Liver (tissue), 8 donors: ENCODE measurements at regions not wholly inside any gene's neighbourhood (a gene's known extent, or its start where the extent isn't known, plus 50 kb on each side); places are given as distances from the start of the nearest gene placed in this dataset.

ENCODE experiments used
- DNase-seq: peaks from one replicate; pipeline ENCODE4 v3.0.0-alpha.2; 2017; ENCODE audit warnings: low spot score
- H3K27ac ChIP-seq, 2 donors: one replicate each; pipeline ENCODE4 v1.7.0; 2013; ENCODE audit warnings: inconsistent platforms in 2 of 2, low read length in 2 of 2, control low read depth in 1 of 2, low read depth in 1 of 2, mild to moderate bottlenecking in 1 of 2
- H3K27me3 ChIP-seq, 4 donors: one replicate each; pipeline versions ENCODE4 v1.6.1 to v1.7.0; 2013; ENCODE audit warnings: low read length in 3 of 4, inconsistent platforms in 1 of 4, mild to moderate bottlenecking in 1 of 4, moderate library complexity in 1 of 4; ENCODE audit not compliant: control insufficient read depth in 4 of 4, insufficient read depth in 4 of 4
- H3K36me3 ChIP-seq, 4 donors: one replicate each; pipeline versions ENCODE4 v1.6.1 to v1.7.0; 2013; ENCODE audit warnings: low read length in 3 of 4, mild to moderate bottlenecking in 3 of 4, low read depth in 1 of 4, moderate library complexity in 1 of 4; ENCODE audit not compliant: control insufficient read depth in 4 of 4, insufficient read depth in 3 of 4
- H3K4me1 ChIP-seq, 4 donors: one replicate each; pipeline versions ENCODE4 v1.6.1 to v1.7.0; 2013; ENCODE audit warnings: low read length in 3 of 4, mild to moderate bottlenecking in 3 of 4, moderate library complexity in 1 of 4; ENCODE audit not compliant: control insufficient read depth in 4 of 4, insufficient read depth in 4 of 4
- H3K4me3 ChIP-seq, 3 donors: one replicate each; pipeline versions ENCODE4 v1.6.1 to v1.7.0; 2013; ENCODE audit warnings: low read length in 3 of 3, control low read depth in 1 of 3, low read depth in 1 of 3, mild to moderate bottlenecking in 1 of 3
- H3K9ac ChIP-seq, 2 donors: one replicate each; pipeline ENCODE4 v1.7.0; 2013; ENCODE audit warnings: low read length in 2 of 2, mild to moderate bottlenecking in 2 of 2, moderate library complexity in 2 of 2, control low read depth in 1 of 2, low read depth in 1 of 2
- H3K9me3 ChIP-seq, 4 donors: one replicate each; pipeline versions ENCODE4 v1.6.1 to v1.7.0; 2013; ENCODE audit warnings: low read length in 3 of 4; ENCODE audit not compliant: control insufficient read depth in 4 of 4
- CTCF ChIP-seq: fragments of 150-350 bp; IDR thresholded peaks from 2 replicates; pipeline ENCODE4 v1.5.1; 2017; ENCODE audit warnings: improper control_type of control experiment, low read depth, low read length; ENCODE audit not compliant: missing input control
- EGR1 ChIP-seq, 2 donors: IDR thresholded peaks; 2 replicates each; pipeline ENCODE4 v1.6.1; 2016 to 2018; ENCODE audit warnings: antibody characterized with exemption in 2 of 2, low read depth in 2 of 2
- FOXA1 ChIP-seq: IDR thresholded peaks from 2 replicates; pipeline ENCODE4 v1.6.1; 2016; ENCODE audit warnings: antibody characterized with exemption
- FOXA2 ChIP-seq: IDR thresholded peaks from 2 replicates; pipeline ENCODE4 v1.6.1; 2016; ENCODE audit warnings: antibody characterized with exemption
- GABPA ChIP-seq, 2 donors: IDR thresholded peaks in 1 of 2; conservative IDR thresholded peaks in 1 of 2; 2 replicates each; pipeline ENCODE4 v1.6.1; 2016; ENCODE audit warnings: antibody characterized with exemption in 2 of 2, mild to moderate bottlenecking in 1 of 2, moderate library complexity in 1 of 2
- HNF4A ChIP-seq, 2 donors: conservative IDR thresholded peaks; 2 replicates each; pipeline ENCODE4 v1.6.1; 2016; ENCODE audit warnings: antibody characterized with exemption in 2 of 2, mild to moderate bottlenecking in 2 of 2
- HNF4G ChIP-seq: IDR thresholded peaks from 2 replicates; pipeline ENCODE4 v1.6.1; 2016; ENCODE audit warnings: antibody characterized with exemption
- JUND ChIP-seq, 2 donors: IDR thresholded peaks; 2 replicates each; pipeline ENCODE4 v1.6.1; 2016; ENCODE audit warnings: antibody characterized with exemption in 2 of 2
- NR2F2 ChIP-seq: IDR thresholded peaks from 2 replicates; pipeline ENCODE4 v1.6.1; 2016; ENCODE audit warnings: antibody characterized with exemption
- RAD21 ChIP-seq, 2 donors: IDR thresholded peaks; 2 replicates each; pipeline ENCODE4 v1.6.1; 2016; ENCODE audit warnings: antibody characterized with exemption in 2 of 2, mild to moderate bottlenecking in 2 of 2
- RXRA ChIP-seq, 2 donors: IDR thresholded peaks; 2 replicates each; pipeline ENCODE4 v1.6.1; 2017 to 2018; ENCODE audit warnings: antibody characterized with exemption in 2 of 2, mild to moderate bottlenecking in 1 of 2
- SP1 ChIP-seq: IDR thresholded peaks from 2 replicates; pipeline ENCODE4 v1.6.1; 2018; ENCODE audit warnings: antibody characterized with exemption, mild to moderate bottlenecking
- TAF1 ChIP-seq: conservative IDR thresholded peaks from 2 replicates; pipeline ENCODE4 v1.6.1; 2016; ENCODE audit warnings: antibody characterized with exemption, mild to moderate bottlenecking
- YY1 ChIP-seq: IDR thresholded peaks from 2 replicates; pipeline ENCODE4 v1.6.1; 2016; ENCODE audit warnings: antibody characterized with exemption, mild to moderate bottlenecking
- ZBTB33 ChIP-seq: IDR thresholded peaks from 2 replicates; pipeline ENCODE4 v1.6.1; 2016; ENCODE audit warnings: antibody characterized with exemption
- WGBS: extraction: QIAGEN DNeasy Blood & Tissue Kit; methylation state at CpG from one replicate; pipeline ENCODE4 v1.1.7; 2013; 5-methylcytosine and 5-hydroxymethylcytosine counted together
- TF ChIP-seq, protein P1 (sequence below): IDR thresholded peaks from 2 replicates; pipeline ENCODE4 v1.6.1; 2016; ENCODE audit warnings: antibody characterized with exemption
- TF ChIP-seq, protein P2 (sequence below): IDR thresholded peaks from 2 replicates; pipeline ENCODE4 v1.6.1; 2016; ENCODE audit warnings: antibody characterized with exemption
- TF ChIP-seq, protein P3 (sequence below): IDR thresholded peaks from 2 replicates; pipeline ENCODE4 v1.6.1; 2016; ENCODE audit warnings: antibody characterized with exemption, mild to moderate bottlenecking
- donor health status: healthy.
- donor health status: healthy.
- donor health status: healthy.
- donor health status: healthy.
- donor health status: healthy.

- WGBS: 91% methylated on average over 3 of the region's 3 CpGs
These were observed 258.9 kb downstream of the TAF11L14 start for GRCh38 chr5:17893026-17893635.

More at GRCh38 chr5:17893026-17893635, 258.9 kb downstream of the TAF11L14 start:
- Histone ChIP-seq H3K9ac (no peak overlapping the region), H3K9me3 (no peaks in the 10 kb centered on the region), H3K4me1 (no peaks in the 10 kb centered on the region), H3K27me3 (no peaks in the 10 kb centered on the region), H3K36me3 (no peaks in the 10 kb centered on the region), H3K4me3 (no peak overlapping the region), H3K27ac (no peak overlapping the region)
- TF ChIP-seq RAD21 (IDR thresholded peaks at IDR 0.05): no peak
- no peak for TF ChIP-seq YY1
- TF ChIP-seq EGR1 (IDR thresholded peaks at IDR 0.05; ENCODE audit: low read depth in 2 of 2): no peak
- no peak for TF ChIP-seq FOXA2
- TF ChIP-seq NR2F2: no peak
- TF ChIP-seq, protein P1, sequence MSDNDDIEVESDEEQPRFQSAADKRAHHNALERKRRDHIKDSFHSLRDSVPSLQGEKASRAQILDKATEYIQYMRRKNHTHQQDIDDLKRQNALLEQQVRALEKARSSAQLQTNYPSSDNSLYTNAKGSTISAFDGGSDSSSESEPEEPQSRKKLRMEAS: no peak
- no peak for TF ChIP-seq TAF1
- TF ChIP-seq HNF4G: no peak
- no peak for TF ChIP-seq HNF4A (conservative IDR thresholded peaks at IDR 0.05)
- TF ChIP-seq, protein P2, sequence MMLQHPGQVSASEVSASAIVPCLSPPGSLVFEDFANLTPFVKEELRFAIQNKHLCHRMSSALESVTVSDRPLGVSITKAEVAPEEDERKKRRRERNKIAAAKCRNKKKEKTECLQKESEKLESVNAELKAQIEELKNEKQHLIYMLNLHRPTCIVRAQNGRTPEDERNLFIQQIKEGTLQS: no peak
- TF ChIP-seq CTCF: no peak
- TF ChIP-seq GABPA (IDR thresholded peaks at IDR 0.05 in 1 of 2, conservative IDR thresholded peaks at IDR 0.05 in 1 of 2): no peak
- no peak for TF ChIP-seq JUND (IDR thresholded peaks at IDR 0.05)
- no peak for TF ChIP-seq FOXA1
- no peak for TF ChIP-seq SP1
- no peak for TF ChIP-seq RXRA (IDR thresholded peaks at IDR 0.05)
- TF ChIP-seq, protein P3, sequence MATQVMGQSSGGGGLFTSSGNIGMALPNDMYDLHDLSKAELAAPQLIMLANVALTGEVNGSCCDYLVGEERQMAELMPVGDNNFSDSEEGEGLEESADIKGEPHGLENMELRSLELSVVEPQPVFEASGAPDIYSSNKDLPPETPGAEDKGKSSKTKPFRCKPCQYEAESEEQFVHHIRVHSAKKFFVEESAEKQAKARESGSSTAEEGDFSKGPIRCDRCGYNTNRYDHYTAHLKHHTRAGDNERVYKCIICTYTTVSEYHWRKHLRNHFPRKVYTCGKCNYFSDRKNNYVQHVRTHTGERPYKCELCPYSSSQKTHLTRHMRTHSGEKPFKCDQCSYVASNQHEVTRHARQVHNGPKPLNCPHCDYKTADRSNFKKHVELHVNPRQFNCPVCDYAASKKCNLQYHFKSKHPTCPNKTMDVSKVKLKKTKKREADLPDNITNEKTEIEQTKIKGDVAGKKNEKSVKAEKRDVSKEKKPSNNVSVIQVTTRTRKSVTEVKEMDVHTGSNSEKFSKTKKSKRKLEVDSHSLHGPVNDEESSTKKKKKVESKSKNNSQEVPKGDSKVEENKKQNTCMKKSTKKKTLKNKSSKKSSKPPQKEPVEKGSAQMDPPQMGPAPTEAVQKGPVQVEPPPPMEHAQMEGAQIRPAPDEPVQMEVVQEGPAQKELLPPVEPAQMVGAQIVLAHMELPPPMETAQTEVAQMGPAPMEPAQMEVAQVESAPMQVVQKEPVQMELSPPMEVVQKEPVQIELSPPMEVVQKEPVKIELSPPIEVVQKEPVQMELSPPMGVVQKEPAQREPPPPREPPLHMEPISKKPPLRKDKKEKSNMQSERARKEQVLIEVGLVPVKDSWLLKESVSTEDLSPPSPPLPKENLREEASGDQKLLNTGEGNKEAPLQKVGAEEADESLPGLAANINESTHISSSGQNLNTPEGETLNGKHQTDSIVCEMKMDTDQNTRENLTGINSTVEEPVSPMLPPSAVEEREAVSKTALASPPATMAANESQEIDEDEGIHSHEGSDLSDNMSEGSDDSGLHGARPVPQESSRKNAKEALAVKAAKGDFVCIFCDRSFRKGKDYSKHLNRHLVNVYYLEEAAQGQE: no peak
- TF ChIP-seq ZBTB33: no peak
- no peak for DNase-seq
